Left renal pelvis (tissue), 4 donors: ENCODE measurements at regions not wholly inside any gene's neighbourhood (a gene's known extent, or its start where the extent isn't known, plus 50 kb on each side); places are given as distances from the start of the nearest gene placed in this dataset.
A peak's percentile ranks its signal among the peaks of the same experiment; 100 is the strongest.

Experiments used
- DNase-seq, 4 donors: peaks; one replicate each; pipeline ENCODE4 v3.0.0-alpha.2; 2013; ENCODE audit warnings: low read depth in 4 of 4, low spot score in 3 of 4

DNA sequence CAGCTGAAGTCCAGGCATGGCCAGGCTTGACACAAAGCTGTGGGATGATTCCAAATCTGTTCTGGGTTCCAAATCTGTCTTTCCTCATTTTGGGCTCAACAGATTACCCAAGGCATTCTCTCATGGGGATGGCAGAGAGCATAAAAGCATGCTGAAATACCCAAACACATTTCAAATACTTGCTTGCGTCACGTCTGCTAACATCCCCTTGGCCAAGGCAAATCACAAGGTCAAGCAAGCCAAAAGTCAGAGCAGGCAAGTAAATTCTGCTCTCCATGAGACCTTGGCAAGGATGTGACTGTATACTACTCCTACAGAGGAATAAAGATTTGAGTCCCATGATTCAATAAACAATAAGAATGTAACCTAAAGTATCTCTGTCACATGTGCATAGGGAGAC lies 306.7 kb downstream of the EPB41L4A start:
- no peak for DNase-seq

- no peak for DNase-seq
These were observed 309.6 kb downstream of the EPB41L4A start for GRCh38 chr5:112109331-112110007.

DNA sequence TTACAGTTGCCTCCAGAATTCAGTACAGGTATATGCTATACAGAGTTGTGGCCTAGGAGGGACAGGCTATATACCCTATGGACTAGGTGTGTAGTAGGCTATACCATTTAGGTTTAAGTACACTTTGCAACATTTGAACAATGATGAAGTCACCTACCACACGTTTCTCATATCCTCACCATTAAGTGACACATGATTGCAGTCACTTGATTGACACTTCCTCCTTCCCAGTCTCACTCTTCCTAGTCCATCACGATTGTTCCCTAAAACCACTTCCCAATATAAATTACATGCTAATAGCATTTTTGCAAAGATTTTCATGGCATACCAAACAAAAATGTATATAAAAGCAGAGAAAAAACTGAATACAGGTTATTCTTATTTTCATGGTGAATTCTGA lies 312.2 kb downstream of the EPB41L4A start:
- no peak for DNase-seq

DNA sequence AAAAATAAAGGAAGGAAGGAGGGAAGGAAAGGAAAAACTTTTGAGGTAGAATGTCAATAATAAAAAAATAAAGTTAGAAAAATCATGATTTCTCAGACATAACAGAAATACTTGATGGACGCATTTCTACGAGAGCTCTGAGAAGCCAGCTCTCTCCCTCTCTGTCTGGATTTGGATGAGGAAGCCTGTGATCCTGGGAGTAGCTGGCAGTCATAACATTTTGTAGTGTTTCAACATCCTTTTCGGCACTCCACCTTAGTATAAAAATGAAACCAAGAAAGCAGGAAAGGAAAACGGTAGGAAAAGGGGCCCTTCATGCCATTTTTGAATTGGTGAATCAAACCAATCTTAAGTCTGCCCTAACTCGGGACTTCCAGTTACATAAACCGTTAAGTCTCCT lies 321.3 kb downstream of the EPB41L4A start:
- DNase-seq, result no peak

DNA sequence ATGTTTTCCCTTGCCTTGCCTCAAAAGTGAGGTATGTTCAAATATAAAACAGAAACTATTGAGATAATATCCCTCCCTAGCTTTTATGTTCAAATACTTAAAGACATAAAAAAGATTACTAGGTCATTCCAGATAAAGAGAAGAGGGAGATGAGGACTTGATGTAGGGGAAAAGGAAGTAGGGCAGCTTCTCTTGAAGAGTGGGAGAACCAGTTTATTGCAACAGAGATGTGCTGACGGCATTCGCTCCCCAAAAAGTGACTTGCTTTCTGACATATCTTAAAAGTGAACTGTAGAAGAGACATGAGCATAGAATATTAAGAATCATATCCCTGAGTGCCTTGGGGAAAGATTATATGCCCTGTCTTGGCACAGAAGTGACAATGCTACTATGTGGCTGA lies 330.2 kb upstream of the NREP start:
- DNase-seq, result no peak

DNA sequence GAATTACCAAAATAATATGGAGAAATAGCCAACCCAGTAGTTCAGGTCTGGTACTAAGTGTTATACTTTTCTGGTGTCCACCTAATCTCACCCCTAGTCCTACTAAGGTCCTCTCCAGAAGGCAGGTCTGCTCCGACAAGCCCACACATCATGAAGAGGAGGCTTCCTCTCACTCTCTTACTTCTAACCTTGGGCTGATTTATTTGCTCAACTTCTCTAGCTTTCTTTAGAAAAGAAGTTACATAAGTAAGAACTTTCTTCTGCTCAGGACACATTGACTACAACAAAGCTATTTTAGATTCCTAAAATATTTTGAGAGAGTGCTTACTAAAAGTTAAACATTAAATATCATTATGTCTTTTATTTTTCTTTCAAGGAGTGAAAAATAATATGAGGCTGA lies 329.7 kb upstream of the NREP start:
- no peak for DNase-seq

DNA sequence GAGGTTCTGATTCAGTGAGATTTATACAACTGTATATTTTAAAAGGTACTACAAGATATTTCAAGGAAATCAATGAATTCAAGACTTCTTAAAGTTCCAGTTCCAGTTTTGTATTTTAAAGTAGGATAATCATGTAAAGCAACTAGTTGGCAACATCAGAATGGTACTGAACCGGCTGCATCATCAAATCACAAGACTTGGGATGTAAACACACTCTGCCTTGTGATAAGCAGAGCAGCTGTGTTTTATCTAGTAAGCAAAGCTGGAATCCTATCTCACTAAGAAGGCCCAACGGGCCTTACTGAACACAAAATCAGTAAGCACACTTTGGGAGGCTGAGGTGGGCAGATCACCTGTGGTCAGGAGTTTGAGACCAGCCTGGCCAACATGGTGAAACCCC lies 327.2 kb upstream of the NREP start:
- no peak for DNase-seq

DNA sequence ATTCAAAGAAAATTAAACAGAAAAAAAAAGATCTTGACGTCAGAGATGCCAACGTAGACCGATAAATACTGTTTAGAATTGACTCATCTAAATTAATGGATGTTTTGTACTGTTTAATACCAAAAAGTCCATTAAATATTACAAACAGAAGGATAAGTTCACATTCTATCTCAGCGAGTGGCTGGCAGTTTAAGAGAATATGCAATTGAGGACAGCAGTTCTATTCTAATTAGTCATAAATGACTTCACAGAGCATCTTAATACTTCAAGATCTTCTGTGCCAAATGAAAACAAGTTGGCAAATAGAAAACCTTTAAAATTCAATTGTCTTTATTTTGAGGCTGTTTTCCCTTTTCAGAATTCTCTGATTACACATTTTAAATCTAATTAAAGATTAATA lies 326.6 kb upstream of the NREP start:
- DNase-seq, result no peak

GRCh38 chr5:112077180-112077579 lies 320.2 kb upstream of the NREP start:
- DNase-seq, result no peak

GRCh38 chr5:112070022-112070421 lies 313.0 kb upstream of the NREP start:
- no peak for DNase-seq

- DNase-seq, result no peak
These were observed 312.3 kb upstream of the NREP start for GRCh38 chr5:112069329-112069728.

DNA sequence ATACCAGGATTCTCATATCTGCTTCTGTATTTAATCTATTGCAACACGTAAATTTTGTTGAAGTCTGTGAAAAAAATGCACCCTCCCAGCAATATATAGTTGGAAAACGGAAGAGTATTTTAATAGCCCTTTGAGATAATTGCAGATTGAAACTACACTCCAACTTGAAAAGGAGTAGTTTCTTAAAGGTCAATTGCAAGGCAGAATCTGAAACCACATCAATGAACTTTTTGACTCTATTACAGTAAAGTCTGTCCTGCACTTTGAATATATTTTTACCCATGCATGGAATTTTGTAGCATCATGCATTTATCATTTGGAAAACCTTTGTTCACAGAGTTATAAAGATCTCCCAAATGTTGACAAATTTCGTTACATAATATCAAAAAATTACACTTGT lies 311.6 kb upstream of the NREP start:
- no peak for DNase-seq

DNA sequence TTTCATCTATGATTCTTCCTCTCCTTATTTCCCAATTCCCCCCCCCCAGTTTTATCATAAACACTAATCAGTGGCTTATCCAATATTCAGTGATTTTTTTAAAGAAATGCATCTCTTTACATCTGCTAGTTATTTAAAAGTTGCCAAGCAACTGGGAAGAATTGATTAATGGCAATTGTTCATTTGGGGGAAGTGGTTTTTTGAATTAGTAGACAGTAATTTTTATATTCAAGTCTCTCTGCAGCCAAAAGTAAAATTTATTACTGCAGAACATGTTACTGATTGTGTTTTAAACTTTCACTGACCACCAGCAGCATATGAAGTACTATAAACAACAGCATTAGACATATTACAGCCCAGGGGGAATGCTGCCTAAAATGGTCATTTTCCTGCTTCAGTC lies 308.8 kb upstream of the NREP start:
- DNase-seq, result peak; percentile 24 to 42 (median 34)

GRCh38 chr5:112064956-112065355 lies 308.0 kb upstream of the NREP start:
- no peak for DNase-seq

DNA sequence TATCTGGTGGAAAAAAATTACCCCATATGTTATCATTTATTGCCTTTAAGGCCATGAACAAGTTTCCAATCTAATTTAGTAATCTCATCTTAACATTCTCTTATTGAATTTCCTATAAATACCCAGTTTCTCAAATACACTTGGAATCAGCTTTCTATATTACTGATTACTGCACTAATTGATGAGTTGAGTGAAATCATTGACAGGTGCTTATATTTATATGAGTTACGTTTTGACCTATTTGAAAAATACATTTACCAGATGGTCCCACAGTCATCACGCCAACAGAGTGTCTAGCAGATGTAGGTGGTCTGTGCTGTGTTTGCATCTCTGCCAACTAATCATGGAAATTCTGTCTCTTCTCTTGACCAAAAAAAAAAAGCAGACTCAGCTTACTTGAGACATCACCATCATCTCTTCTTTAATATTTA lies 307.3 kb upstream of the NREP start:
- no peak for DNase-seq

GRCh38 chr5:112063856-112064255 lies 306.9 kb upstream of the NREP start:
- no peak for DNase-seq

DNA sequence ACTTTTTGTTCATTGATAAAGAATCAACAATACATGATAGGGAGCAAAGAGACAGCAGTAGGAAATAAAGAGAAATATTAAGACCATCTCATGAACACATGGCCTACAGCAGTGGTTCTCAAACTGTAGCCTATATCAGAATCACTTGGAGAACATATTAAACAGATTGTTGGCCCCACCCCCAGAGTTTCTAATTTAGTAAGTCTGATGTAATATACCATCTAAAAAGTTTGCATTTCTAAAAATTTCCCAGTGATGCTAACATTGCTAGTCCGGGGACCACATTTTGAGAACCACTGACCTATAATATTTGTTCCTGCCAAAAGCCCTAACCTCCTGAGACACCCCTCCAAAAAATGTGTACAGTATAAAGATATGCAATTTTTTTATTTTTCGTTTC lies 306.2 kb upstream of the NREP start:
- no peak for DNase-seq

- DNase-seq, result no peak
These were observed 305.2 kb upstream of the NREP start for GRCh38 chr5:112062181-112062580.

- DNase-seq, result no peak
These were observed 304.7 kb upstream of the NREP start for GRCh38 chr5:112061666-112062065.

- no peak for DNase-seq
These were observed 302.7 kb upstream of the NREP start for GRCh38 chr5:112059579-112060135.

GRCh38 chr5:112049738-112050137 lies 292.7 kb upstream of the NREP start:
- no peak for DNase-seq

DNA sequence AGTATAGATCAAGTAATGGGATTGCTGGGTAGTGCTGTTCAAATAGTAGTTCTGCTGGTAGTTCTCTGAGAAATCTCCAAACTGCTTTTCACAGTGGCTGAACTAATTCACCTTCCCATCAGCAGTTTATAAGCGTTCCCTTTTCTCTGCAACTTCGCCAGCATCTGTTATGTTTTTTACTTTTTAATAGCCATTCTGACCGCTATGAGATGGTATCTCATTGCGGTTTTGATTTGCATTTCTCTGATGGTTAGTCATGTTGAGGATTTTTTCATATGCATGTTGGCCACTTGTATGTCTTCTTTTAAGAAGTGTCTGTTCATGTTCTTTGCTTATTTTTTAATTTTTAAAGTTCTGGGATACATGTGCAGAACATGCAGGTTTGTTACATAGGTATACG lies 279.2 kb upstream of the NREP start:
- DNase-seq, result no peak

DNA sequence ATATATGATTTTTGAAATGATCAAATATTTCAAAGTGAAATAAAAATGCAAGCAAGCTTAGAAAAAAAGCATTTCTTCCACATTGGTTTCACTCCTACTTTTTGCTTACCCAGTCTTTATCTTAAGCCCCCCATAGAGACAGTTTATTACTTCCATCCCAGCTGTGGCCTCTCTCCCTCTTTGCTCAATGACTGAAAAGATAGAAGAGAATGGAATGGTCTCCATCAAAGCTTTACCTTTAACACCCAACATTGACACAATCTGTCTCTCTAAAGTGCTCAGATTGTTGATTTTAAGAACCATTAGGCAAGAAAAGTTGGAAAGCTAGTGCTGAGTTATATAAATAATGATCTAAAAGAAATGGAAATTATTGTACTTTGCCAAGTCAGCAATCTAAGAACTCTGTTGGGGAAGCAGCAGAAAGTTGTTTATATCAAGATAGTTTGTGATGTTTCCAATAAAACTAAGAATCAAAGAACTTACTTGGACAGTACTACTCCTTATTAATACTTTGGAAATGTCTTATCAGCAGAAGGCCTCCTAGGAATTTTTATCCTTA lies 277.5 kb upstream of the NREP start:
- no peak for DNase-seq
